Forelimb muscle (tissue), 1 donor: ENCODE measurements at regions not wholly inside any gene's neighbourhood (a gene's known extent, or its start where the extent isn't known, plus 50 kb on each side); places are given as distances from the start of the nearest gene placed in this dataset.
"Not testable (repeated sequence)": the region's sequence is repeated elsewhere in the genome, so short reads cannot be mapped to it uniquely, and the experiment has no call there.

ENCODE experiments used
- DNase-seq: peaks from one replicate; pipeline ENCODE4 v3.0.0-alpha.2; 2013; ENCODE audit warnings: low read depth

GRCh38 chr5:37962389-37962788 is 122.5 kb upstream of the GDNF start:
- DNase-seq = no peak

DNA sequence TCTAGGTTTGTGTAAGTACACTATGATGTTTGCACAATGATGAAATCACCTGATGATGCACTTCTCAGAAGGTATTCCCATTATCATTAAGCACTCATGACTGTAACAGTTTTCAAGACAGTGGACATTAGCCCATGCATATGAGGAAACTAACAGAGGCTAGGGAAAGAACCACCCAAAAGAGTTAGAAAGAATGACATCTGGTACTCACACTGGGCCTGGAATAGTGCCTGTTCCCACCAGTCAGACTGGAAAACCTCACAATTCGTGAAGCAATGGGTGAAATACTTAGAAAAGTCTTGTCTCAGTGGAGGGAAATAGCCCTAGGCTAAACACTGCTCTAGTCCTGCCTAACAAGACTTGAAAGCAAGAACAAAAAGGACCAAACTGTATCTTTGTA is 117.4 kb upstream of the GDNF start:
- DNase-seq = no peak

GRCh38 chr5:37955748-37956147 is 115.9 kb upstream of the GDNF start:
- DNase-seq = no peak

DNA sequence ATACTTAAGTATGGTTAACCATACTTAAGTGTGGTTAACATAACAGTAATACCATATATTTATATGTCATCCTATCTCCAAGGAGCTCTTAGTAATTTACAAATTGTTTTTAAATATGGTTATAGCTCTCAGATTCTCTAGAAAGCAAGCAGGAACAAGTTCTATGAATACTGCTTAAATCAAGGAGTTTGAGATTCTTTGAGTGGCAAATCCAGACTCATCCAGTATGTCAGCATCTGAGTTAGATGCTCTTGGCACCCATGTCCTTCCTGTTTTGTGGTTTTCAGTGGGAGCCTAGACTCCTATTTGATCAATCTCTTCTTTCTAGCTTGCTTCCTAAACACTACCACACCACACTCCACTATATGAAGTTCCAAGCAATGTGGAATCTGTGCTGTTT is 114.7 kb upstream of the GDNF start:
- DNase-seq = no peak

- DNase-seq = no peak
Measured at GRCh38 chr5:37951946-37952721, 112.3 kb upstream of the GDNF start.

DNA sequence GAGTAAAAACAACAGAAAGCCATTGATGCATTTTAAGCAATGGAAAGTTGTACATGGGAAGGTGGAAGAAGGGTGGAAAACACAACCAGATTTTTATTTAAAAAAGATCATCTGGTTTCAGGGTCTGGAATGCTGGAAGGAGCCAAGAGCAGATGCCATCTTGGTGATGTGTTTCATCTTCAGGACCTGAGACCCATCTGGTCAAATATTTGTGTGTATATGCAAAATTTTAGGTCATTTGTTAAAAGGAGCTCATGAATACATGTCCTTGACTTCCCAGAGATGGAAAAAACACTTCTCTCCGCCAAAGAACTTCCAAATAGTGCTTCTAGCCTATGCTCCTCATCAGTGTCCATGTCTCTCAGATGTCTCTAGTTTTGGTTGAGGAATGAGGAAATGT is 110.6 kb upstream of the GDNF start:
- DNase-seq = no peak

GRCh38 chr5:37945446-37945845 is 105.6 kb upstream of the GDNF start:
- DNase-seq = no peak

DNA sequence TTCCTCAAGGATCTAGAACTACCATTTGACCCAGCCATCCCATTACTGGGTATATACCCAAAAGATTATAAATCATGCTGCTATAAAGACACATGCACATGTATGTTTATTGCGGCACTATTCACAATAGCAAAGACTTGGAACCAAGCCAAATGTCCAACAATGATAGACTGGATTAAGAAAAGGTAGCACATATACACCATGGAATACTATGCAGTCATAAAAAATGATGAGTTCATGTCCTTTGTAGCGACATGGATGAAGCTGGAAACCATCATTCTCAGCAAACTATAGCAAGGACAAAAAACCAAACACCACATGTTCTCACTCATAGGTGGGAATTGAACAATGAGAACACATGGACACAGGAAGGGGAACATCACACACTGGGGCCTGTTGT is 103.3 kb upstream of the GDNF start:
- DNase-seq = not testable (repeated sequence)

- no peak for DNase-seq
Measured at GRCh38 chr5:37940931-37941623, 101.2 kb upstream of the GDNF start.

GRCh38 chr5:37938861-37939260 is 99.0 kb upstream of the GDNF start:
- no peak for DNase-seq

DNA sequence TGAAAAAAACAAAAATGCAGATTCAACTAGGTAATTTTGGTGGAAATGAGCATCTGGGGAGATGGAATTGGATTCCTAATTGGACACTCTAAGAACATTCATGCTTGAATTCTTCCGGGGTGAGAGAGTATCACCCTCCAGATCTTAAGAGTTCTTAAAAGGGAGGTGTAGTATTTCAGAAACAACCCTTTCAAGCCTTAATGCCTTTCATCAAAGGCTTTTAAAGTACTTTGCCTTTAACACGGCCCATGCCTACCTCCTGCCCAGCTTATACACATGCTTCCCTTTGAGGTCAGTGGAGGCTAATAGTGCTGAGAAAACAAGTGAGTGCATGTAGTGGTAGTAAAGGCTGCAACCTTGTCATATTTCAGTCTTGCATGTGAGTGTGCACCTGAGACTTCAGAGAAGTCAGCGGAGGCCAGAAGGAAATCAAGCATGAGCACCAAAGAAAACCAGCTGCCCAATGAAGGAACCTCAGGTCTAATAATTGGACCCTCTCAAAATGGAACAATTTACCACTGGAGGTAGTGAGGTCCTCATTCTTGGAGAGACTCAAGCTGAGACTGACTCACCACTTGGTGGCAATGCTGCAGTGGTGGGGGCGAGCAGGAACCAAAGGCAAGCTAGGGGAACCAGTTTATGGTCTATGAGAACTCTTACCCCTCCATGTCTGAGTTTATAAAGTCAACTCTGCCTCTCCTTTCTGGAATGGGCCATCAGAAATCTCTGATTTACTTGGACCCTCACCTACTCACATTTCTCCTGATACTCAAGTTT is 98.4 kb upstream of the GDNF start:
- no peak for DNase-seq

GRCh38 chr5:37936091-37936490 is 96.2 kb upstream of the GDNF start:
- DNase-seq = no peak

DNA sequence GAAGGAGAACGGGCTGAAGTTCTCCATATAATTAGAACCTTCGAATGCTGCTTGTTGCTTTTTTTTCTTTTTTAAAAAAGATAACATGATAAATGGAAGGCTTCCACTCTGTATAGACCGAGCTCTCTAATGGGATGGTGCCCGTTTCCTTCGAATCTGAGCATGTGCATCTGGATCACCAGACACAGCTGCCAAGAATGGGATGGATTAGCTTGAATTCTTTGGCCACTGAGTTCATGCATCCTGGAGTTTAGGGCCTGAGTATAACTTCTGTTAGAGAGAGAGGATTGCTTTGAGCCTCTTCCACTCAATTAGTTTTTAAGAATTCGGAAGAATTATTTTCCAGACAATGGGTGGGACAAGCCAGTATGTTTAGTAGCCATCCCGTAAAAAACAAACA is 93.7 kb upstream of the GDNF start:
- DNase-seq = no peak

- no peak for DNase-seq
Measured at GRCh38 chr5:37932450-37932849, 92.6 kb upstream of the GDNF start.

GRCh38 chr5:37931541-37931940 is 91.7 kb upstream of the GDNF start:
- DNase-seq = no peak

- DNase-seq = no peak
Measured at GRCh38 chr5:37930350-37930749, 90.5 kb upstream of the GDNF start.

DNA sequence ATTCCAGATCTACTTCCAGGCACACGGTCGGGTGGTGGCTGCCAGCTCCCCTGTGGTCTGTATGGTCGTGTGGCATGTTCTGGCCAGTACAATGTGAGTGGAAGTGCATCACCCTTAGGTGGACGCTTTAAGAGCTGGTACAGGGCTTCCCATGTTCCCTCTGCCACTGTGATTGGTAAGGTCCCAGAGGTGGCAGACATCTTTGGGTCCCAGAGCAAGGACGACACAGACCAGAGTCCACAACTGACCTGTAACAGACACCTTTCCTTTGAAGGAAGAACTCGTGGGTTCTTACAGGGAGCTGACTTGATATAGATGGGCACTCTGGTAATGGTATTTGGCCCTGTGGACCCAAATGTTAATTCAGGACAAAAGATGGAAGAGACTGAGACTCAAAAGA is 90.0 kb upstream of the GDNF start:
- no peak for DNase-seq

- DNase-seq = not testable (repeated sequence)
Measured at GRCh38 chr5:37927753-37928152, 87.9 kb upstream of the GDNF start.

- DNase-seq = no peak
Measured at GRCh38 chr5:37926732-37927131, 86.9 kb upstream of the GDNF start.

GRCh38 chr5:37921452-37921851 is 81.6 kb upstream of the GDNF start:
- DNase-seq = no peak

- DNase-seq = peak; percentile 24
Measured at GRCh38 chr5:37918424-37918823, 78.6 kb upstream of the GDNF start.

- DNase-seq = no peak
Measured at GRCh38 chr5:37916525-37916924, 76.7 kb upstream of the GDNF start.
